Fibroblast of pulmonary artery (primary cell): ENCODE measurements at regions not wholly inside any gene's neighbourhood (a gene's known extent, or its start where the extent isn't known, plus 50 kb on each side); places are given as distances from the start of the nearest gene placed in this dataset.

ENCODE experiments used
- DNase-seq: peaks from one replicate; pipeline ENCODE4 v3.0.0-alpha.2; 2010; ENCODE audit warnings: low read depth
- H3K4me3 ChIP-seq: replicated peaks from 2 replicates; pipeline ENCODE4 v1.5.1; 2011; ENCODE audit warnings: low read depth, mild to moderate bottlenecking, control low read depth, low read length, moderate library complexity
- TF ChIP-seq, protein P1 (sequence below): IDR thresholded peaks from 2 replicates; pipeline ENCODE4 v1.5.1; 2011; ENCODE audit warnings: mild to moderate bottlenecking, control low read depth, low read length, inconsistent platforms; ENCODE audit errors: missing control alignments

DNA sequence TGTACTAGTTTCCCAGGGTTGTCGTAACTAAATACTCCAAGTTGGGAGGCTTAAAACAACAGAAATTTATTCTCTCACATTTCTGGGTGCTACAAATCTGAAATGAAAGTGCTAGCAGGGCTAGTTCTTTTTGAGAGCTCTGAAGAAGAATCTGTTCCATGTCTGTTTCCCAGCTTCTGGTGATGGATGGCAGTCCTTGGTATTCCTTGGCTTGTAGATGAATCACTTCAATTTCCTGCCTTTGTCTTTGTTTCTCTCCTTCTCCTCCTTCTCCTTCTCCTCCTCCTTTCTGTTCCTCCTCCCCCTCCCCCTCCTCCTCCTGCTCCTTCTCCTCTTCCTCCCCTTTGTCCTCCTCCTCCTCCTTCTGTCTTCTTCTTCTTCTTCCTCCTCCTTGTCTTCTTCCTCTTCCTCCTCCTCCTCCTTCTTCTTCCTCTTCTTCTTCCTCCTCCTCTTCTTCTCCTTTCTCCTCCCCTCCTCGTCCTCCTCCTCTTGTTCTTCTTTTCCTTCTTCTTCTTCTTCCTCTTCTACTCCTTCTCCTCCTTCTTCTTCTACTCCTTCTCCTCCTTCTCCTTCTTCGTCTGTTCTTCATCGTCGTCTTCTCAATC is 104.7 kb upstream of the ANKRD55 start:
- TF ChIP-seq, protein P1, sequence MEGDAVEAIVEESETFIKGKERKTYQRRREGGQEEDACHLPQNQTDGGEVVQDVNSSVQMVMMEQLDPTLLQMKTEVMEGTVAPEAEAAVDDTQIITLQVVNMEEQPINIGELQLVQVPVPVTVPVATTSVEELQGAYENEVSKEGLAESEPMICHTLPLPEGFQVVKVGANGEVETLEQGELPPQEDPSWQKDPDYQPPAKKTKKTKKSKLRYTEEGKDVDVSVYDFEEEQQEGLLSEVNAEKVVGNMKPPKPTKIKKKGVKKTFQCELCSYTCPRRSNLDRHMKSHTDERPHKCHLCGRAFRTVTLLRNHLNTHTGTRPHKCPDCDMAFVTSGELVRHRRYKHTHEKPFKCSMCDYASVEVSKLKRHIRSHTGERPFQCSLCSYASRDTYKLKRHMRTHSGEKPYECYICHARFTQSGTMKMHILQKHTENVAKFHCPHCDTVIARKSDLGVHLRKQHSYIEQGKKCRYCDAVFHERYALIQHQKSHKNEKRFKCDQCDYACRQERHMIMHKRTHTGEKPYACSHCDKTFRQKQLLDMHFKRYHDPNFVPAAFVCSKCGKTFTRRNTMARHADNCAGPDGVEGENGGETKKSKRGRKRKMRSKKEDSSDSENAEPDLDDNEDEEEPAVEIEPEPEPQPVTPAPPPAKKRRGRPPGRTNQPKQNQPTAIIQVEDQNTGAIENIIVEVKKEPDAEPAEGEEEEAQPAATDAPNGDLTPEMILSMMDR = no peak
- peak; percentile 44 for DNase-seq
- H3K4me3 ChIP-seq = no peak overlapping the region

DNA sequence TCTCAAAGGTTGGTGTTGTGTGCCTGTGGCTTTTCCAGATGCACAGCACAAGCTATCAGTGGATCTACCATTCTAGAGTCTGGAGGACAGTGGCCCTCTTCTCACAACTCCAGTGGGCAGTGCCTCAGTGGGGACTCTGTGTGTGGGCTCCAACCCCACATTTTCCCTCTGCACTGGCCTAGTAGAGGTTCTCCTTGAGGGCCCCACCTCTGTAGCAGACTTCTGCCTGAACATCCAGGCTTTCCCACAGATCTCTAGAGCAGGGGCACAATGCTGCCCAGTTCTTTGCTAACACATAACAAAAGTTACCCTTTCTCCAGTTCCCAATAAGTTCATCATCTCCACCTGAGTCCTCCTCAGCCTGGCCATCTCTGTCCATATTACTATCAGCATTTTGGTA is 102.1 kb upstream of the ANKRD55 start:
- TF ChIP-seq, protein P1 = no peak

DNA sequence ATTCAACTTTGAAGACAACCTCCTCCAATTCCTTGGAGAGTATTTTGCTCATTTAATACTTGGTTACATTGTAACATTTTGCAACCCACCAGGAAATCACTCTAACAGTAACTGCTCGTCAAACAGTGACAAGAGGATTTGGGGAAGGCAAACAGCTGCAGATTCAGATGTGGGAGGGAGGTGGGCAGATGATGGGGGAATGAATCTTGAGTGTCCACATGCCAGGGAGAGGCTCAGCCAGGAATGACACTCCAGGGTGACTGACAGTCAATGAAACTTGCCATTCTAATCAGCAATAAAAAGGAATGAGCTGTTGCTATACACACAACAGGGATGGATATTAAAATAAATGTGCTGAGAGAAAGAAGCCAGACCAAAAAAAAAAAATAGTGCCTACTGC is 97.7 kb upstream of the ANKRD55 start:
- DNase-seq = no peak
- no peak overlapping the region for H3K4me3 ChIP-seq
- TF ChIP-seq, protein P1 = no peak

More for the DNA sequence above, 102.1 kb upstream of the ANKRD55 start:
- no peak overlapping the region for H3K4me3 ChIP-seq
- no peak for DNase-seq

DNA sequence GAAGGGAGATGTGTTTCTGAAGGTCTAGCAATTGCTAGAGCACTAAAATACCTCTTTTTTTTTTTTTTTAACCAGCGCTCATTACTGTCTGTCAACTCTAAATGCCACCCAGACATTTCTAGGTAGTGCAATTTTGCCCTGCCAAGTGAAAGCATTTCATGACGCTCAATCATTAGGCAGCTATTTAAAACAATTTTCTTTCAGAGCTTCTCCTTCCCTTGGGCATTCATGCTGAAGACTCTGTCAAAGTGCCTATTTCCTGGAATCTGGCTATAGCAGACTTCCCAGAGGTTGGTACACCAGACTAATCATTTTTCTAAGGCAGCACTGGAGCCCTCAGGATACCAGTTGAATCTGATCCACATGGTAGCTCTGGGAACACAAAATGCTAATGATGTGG is 97.0 kb upstream of the ANKRD55 start:
- TF ChIP-seq, protein P1 = no peak
- no peak overlapping the region for H3K4me3 ChIP-seq
- no peak for DNase-seq

DNA sequence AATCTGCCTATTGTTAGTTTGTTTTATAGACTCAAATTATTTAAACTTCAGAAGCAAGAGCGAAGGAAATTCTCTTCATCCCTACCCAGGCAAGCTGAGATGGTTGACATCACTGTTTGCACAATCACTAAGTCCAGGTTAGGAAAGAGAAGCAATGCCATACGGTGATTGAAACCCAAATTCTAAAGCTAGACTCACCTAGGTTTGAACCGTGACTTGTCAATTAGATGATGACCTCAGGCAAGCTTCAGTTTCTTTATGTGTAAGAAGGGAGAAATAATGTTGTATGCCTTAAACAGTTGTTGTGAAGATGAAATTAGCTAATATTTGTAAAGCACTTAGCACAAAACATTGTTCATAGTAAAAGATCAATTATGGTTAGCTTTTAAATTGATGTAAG is 96.5 kb upstream of the ANKRD55 start:
- TF ChIP-seq, protein P1 = no peak
- DNase-seq = no peak
- H3K4me3 ChIP-seq = no peak overlapping the region

DNA sequence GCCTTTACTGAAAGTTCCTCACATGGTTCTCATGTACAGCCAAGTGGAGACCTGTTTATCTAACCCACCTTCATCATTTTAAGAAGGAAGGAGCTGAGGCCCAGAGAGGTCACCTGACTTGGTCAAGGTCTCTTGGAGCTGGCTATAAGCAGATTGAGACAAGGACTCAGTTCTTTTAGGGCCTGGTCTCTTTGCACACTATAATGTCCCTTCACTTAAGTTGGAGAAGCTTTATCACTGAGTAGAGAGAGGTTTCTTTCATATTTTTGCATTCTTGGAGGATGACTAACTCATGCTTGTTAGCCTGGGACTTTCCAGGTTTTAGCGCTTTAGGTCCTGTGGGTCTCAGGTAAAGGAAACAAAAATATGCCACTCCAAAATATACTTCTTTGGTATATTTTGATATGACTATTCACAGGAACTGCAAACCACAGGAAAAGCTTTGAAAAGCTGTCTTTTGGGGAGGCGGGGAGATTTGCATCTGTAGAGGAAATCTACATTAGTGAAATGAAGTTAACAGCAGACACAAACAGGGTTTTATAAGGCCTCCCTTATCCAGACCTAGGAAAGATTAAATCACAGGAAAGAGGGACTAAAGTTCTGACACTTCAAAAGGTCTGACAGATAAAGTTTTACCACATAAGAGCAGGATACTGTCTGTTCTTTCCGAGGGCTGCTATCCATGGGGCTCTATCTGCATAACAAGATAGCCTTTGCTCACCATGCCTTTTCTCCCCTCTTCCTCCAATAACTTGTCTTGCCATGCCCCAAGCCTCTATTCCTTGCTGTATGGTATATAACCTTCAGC is 95.8 kb upstream of the ANKRD55 start:
- peak; percentile 65 for DNase-seq
- TF ChIP-seq, protein P1 = no peak
- H3K4me3 ChIP-seq = no peak overlapping the region
